ENCODE measurements at regions not wholly inside any gene's neighbourhood (a gene's known extent, or its start where the extent isn't known, plus 50 kb on each side); places are given as distances from the start of the nearest gene placed in this dataset.

DNA sequence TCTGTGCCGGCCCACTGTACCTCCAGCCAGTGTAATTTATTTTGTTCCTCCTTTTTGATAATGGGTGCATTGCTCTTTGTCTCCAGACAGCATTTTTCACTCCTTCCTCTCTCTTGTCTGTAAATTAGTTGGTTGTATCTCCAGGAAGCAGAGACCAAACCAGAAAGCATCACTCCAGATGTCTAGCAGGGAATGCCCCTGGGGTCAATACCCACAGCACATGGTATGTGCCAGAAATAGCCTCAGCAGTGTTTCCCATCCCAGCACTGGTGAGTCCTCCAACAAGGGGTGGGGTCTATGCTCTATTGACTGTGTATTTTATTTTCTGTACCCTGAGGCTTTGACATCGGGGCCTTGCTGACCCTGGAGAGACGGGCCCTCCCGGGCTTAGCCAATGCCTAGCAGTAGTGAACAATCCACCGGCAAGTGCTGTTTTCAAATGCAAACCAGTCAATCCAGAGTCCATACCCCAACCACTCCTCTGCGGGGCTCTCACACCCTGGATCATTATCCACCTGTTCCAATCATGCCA is 50.2 kb upstream of the FZD10 start:
- H3K4me1 ChIP-seq (ENCODE audit: control insufficient read depth, low read depth, low read length) = peaks cover 1% of the 10 kb centered on the region
- H3K36me3 ChIP-seq (ENCODE audit: control insufficient read depth, low read depth, low read length) = no peaks in the 10 kb centered on the region
- no peak overlapping the region for H3K9ac ChIP-seq (ENCODE audit: low read length)
- H3K9me3 ChIP-seq (ENCODE audit: control insufficient read depth, low read depth, low read length) = no peaks in the 10 kb centered on the region
- H3K27ac ChIP-seq (ENCODE audit: low read length) = no peak overlapping the region
- H3K4me3 ChIP-seq (ENCODE audit: low read length) = no peak overlapping the region
- H3K27me3 ChIP-seq (ENCODE audit: control insufficient read depth, insufficient read depth, low read length) = no peaks in the 10 kb centered on the region
